SK-N-DZ (cell line): ENCODE measurements at regions not wholly inside any gene's neighbourhood (a gene's known extent, or its start where the extent isn't known, plus 50 kb on each side); places are given as distances from the start of the nearest gene placed in this dataset.
A peak's percentile ranks its signal among the peaks of the same experiment; 100 is the strongest.

Experiments
- DNase-seq: peaks from one replicate; pipeline ENCODE4 v3.0.0-alpha.2; 2015; ENCODE audit warnings: low spot score

DNA sequence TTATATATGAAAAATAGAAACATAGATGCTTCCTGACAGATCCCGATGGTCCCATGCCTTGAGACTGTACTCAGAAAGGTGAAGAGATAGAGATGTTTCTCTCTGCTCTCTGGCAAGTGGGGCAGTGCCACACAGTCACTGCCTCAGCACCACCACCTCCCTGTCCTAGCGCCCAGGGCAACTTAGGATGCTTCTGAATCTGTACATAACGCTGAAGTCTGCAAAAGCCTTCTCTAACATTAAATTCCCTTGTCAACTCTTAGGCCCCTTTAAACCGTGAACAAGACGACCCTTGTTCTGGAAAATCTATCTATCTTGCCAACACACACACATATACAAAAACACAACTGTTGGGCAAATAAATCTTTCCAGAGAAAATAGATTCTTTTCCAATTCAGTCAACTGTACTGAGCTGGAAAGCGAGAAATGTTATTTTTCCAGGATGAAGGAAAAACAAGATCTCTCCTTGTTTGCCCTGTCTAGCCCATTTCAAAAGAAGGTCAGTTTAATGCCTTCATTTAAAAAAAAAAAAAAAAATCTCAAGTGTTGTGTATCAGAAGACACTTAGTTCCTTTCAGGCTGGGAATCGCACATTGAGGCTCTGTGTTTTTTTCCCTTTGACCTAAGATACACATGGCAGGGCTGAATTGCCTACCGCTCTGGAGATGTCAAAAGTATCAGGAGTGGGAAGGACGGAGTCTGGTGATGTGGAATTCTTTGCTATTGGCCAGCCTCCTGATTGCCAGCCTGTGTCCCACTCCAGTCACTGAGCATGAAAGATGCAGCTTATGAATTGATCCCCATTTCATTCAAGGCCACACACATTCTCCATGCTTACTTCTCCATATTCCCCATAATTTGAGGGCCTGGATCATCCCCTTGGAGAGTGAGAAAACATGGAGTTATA is 241.4 kb downstream of the LACC1 start:
- no peak for DNase-seq

GRCh38 chr13:44124352-44124751 is 244.6 kb downstream of the LACC1 start:
- DNase-seq, result no peak

DNA sequence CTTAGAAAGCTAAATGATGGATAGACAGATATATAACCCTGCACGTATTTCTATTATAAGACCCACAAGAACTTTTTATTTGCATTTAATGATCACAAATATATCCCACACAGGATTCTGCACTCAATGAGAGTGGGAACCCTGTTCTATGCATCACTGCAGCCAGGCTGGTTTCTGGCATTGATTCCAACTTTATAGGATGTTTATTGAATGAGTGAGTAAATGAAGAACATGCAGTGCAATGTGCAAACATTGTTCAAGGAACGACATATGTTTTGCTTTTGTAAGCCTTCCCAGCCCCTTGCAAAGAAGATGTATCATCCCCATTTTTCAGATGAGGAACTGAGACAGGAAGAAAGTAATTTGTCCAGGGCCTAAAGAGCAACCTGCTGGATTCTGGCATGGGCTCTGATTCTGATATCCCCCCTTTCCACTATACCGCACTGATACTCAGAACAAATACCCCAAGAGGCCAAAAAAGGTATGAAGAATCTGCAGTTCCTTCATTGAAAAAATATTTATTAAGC is 246.3 kb downstream of the LACC1 start:
- no peak for DNase-seq

DNA sequence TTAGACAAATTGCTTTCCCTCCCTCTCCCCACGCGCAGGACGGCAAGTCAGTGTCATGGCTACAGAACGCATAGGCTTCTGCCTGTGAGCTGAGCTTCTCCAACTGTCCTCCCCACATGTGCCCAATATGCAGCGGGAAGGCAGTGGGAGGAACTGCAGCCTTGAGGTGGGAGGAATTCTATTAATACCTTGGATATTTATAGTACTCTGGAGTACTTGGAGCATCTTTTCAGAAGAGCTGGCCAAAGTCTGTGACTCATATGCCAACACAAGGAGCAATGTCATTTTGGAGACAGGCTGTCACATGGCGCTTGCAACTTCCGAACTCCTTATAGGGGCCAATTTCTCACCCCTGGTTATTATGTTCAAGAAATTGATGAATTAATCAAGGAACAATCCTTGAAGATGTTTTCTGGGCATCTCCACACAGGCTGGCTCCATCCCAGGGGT is 245.0 kb upstream of the SERP2 start:
- DNase-seq, result no peak

GRCh38 chr13:44129418-44129817 is 244.2 kb upstream of the SERP2 start:
- no peak for DNase-seq

DNA sequence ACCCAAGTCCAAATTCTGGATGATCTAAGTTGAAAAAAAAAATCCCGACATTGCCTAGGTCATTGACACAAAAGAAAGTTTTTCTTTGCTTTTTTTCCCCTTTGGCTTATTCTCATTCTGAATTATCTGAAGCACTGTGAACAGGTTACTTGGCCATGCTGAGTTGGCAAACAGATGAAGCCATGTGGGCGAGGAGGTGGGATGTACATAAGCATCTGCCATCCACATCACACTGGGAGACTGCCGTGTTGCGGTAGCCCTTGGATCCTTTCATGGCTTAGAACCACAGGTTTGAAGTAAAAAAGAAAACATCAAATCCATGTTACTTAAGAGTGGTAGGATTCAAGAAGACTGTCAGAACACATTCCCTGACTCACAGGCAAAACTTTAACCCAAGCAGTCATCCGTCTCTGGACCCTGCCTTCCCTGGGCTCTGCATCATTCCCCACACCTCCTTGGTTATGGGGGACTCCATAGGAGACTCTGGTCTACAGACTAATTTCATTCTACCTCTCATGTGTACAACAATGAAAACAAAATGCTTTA is 242.5 kb upstream of the SERP2 start:
- no peak for DNase-seq

DNA sequence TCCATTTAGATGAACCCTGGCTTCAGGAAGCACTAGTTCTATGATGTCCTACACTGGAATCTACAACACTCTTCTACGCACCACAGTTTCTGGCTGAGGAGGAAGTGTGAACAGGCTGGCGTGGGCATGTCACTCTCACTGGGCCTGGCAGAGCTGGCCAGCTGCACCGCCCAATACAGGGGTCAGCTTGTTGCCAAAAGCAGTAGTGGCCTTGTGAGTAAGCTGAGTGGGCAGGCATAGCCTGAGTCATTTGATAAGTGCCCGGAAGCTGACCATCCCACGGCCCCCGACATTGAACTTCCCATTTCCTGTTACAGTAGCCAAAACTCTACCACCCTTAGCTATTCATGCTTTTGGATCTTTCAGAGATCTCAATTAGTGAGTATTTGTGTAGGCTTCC is 240.9 kb upstream of the SERP2 start:
- no peak for DNase-seq

GRCh38 chr13:44133626-44134025 is 240.0 kb upstream of the SERP2 start:
- no peak for DNase-seq

DNA sequence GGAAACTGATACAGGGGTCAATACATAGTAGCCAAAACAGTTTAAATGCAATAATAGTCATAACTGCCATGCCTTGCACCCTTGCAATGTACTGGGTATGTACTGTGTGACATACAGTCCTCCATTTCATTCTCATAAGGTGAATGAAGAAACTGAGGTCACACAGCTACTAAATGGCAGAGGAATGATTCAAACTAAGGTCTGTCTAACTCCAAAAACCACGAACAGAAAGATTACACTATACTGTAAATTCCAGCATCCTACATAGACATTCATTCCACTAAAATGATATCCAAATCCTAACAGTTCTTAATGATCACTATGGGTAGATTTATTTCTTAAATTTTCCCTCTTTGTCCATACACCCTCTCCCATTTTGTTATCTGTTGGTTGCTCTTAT is 238.1 kb upstream of the SERP2 start:
- no peak for DNase-seq

DNA sequence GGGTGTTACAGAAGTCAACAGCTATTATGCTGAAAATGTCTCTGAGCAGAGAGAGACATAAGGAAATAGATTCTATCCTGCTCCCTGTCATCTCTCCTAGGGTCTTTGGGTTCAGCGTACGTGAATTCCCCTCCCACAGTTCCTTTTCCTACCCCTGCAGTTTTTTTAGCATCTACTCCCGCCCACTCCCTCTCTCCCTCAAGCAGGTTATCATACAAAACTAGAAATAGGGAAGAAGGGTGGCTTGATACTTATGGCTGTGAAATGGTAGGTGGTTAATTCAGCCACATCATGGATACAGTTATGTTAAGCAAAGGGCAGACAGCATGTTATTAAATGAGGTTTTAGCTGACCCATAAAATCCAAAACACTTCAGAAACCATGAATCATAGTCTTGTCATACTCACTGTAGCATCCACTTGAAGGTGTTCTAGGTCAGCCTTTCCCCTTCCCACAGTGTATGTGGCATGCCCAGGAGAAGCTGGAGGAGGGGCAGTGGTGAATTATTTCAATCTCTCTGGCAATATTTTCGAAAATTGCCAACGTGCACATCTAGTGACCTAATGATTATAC is 236.8 kb upstream of the SERP2 start:
- no peak for DNase-seq

- no peak for DNase-seq
Observed at GRCh38 chr13:44137466-44137865, 236.2 kb upstream of the SERP2 start.

DNA sequence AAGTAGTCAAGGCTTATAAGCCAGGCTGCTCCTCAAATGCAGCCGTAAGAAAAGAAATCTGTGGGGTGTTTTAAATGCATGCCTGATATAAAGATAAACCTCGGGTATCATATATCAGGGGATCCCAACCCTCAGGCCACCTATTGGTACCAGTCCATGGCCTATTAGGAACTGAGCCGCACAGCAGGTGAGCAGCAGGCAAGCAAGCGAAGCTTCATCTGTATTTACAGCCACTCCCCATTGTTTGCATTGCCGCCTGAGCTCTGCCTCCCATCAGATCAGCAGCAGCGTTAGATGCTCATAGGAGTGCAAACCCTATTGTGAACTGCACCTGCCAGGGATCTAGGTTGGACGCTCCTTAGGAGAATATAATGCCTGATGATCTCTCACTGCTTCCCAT is 233.5 kb upstream of the SERP2 start:
- no peak for DNase-seq

GRCh38 chr13:44140888-44141724 is 232.5 kb upstream of the SERP2 start:
- DNase-seq, result peak; percentile 7

DNA sequence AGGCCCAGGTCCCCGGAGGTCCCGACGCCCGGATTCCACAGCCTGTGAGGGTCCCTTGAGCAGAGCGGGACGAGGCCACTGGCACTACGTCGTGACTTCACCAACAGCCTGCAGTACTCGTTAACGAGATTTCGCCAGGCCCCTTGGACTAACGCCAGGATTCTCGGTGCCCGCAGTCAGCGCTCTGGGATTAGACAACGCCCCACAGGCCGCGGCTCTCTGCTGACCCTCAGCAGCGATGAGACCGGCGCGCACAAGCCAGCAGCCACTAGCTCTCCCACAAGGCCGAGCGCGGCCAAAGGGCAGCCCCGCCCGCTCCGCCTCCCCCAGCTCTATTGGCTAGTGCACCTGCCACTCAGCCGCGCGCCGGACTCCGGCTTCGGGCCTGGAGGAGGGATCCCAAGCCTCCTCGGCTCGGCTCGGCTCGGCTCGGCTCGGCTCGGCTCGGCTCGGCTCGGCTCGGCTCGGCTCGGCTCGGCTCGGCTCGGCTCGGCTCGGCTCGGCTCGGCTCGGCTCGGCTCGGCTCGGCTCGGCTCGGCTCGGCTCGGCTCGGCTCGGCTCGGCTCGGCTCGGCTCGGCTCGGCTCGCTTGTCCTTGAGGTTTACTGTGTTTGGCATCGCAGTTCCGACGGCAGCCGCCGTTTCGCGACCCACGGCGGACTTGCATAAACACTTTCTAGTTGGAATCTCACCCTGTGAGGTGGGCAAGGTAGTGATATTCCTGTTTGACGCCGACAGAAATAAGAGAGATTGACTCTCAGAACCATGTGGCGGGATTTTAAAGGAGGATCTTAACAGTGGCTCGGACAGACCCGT is 231.7 kb upstream of the SERP2 start:
- DNase-seq, result peak; percentile 95

GRCh38 chr13:44142540-44142867 is 231.1 kb upstream of the SERP2 start:
- no peak for DNase-seq

DNA sequence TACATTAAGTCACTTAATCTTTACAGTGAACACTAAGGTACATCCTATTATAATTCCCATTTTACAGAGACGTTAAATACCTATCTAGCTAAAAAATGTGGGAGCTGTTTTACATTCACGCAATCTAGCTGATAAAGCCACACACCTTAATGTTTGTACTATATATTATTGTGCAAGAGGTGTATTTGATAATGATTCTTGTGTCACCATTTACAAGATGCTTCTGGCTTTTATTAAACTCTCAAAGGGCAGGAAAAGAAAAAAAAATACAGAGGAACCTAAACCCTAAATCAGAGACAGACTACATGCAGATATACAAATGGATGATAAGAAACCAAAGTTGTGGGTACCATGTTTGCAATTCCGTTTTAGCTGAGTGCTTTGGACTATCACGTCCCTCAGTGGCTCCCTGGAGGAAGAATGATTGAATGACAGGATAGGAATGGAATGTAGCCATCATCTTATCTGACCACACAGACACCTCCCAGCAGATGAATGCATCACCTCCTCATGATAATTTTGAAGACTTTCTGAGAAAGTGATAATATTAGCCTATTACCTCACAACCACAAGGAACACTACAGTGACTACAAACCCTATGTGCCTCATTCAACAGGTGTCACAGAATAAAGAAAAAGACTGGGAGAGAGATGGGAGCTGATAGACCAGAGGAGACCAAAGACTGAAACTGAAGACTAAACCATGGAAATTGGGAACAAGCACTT is 230.5 kb upstream of the SERP2 start:
- no peak for DNase-seq

DNA sequence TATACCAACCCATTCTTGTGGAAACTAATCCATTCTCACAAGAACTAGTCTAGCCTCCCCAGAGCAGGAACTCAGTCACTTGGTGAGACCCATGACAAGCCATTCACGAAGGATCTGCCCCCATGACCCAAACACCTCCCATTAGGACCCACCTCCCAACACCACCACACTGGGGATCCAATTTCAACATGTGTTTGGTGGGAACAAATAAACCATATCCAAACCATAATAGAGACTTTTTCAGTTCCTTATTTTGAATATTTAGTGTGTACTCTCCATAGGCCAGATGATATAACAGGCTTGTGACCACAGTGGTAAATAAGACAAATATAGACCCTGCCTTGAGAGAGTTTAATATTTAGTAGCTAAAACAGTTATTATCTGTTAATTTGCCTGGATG is 227.5 kb upstream of the SERP2 start:
- DNase-seq, result no peak

GRCh38 chr13:44147233-44147632 is 226.4 kb upstream of the SERP2 start:
- no peak for DNase-seq

GRCh38 chr13:44147648-44148047 is 226.0 kb upstream of the SERP2 start:
- DNase-seq, result no peak

DNA sequence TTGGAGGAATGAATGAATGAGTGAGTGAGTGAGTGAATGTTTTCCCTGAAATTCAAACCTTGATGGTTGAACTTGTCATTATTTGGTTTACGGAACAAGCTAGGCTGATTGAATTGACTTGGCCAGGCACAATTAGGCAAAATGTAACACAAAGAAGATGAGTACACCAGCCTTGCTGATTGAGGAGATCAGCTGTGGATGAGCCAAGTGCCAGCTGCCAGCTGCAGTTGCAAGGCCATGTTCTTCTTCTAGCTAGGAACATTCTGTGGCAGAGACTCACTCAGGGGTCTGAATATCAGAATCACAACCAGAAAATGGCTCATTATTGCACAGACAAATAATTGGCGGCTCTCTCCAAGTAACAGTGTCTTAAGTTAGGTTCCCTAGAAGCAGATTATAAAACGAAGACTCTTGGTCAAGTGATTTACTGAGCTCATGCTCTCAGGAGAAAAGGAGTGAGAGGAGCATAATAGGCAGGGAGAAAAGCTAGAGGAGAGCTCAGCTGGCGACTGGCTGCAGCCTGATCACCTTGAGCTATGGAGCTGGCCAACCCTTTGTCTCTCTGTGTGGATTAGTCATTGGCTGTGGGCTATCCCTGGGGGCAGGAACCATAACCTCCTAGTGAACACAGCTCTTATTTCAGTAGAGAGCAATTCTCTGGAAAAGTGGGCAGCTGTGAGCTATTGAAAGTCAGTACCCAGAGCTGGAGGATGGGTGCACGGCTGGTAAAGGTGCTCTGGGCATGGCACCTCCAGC is 225.3 kb upstream of the SERP2 start:
- no peak for DNase-seq
